ENCODE measurements at regions not wholly inside any gene's neighbourhood (a gene's known extent, or its start where the extent isn't known, plus 50 kb on each side); places are given as distances from the start of the nearest gene placed in this dataset.

GRCh38 chr7:101722247-101722646 is 93.2 kb upstream of the MYL10 start:
- TF ChIP-seq POLR2A (IDR thresholded peaks at IDR 0.05; ENCODE audit: low read length): no peak
- no peak for TF ChIP-seq GATA1 (IDR thresholded peaks at IDR 0.05; ENCODE audit: low read depth, low read length)
